K562 (cell line): ENCODE measurements at regions not wholly inside any gene's neighbourhood (a gene's known extent, or its start where the extent isn't known, plus 50 kb on each side); places are given as distances from the start of the nearest gene placed in this dataset.

Experiments used
- ARID3A ChIP-seq: IDR thresholded peaks from 2 replicates; pipeline ENCODE4 v1.6.1; 2012; ENCODE audit warnings: low read depth, low read length, improper control_type of control experiment, borderline replicate concordance
- BHLHE40 ChIP-seq: IDR thresholded peaks from 2 replicates; pipeline ENCODE4 v1.6.1; 2011; ENCODE audit warnings: low read length, improper control_type of control experiment
- E2F1 ChIP-seq: sonication (generic); formaldehyde crosslinking; IDR thresholded peaks from 2 replicates; pipeline ENCODE4 v1.8.1; 2023; ENCODE audit warnings: mild to moderate bottlenecking, missing genetic modification reagents, moderate library complexity
- FOSL1 ChIP-seq: fragments of 200-800 bp; sonication (Bioruptor generic); conservative IDR thresholded peaks from 2 replicates; pipeline ENCODE4 v1.6.1; 2016; ENCODE audit warnings: missing genetic modification characterization, missing compliant biosample characterization
- GABPA ChIP-seq: fragments of 200-800 bp; sonication (Bioruptor generic); conservative IDR thresholded peaks from 2 replicates; pipeline ENCODE4 v1.6.1; 2016; ENCODE audit warnings: low read depth, missing genetic modification characterization, missing compliant biosample characterization
- HDAC2 ChIP-seq: fragments of 450-650 bp; IDR thresholded peaks from 2 replicates; pipeline ENCODE4 v1.6.1; 2016; ENCODE audit warnings: mild to moderate bottlenecking
- HMGXB4 ChIP-seq: sonication (generic); formaldehyde crosslinking; IDR thresholded peaks from 2 replicates; pipeline ENCODE4 v1.8.1; 2023; ENCODE audit warnings: mild to moderate bottlenecking, missing genetic modification reagents
- LEF1 ChIP-seq: fragments of 450-650 bp; IDR thresholded peaks from 2 replicates; pipeline ENCODE4 v1.6.1; 2016; ENCODE audit warnings: mild to moderate bottlenecking
- NFATC3 ChIP-seq: fragments of 450-650 bp; IDR thresholded peaks from 2 replicates; pipeline ENCODE4 v1.6.1; 2017; ENCODE audit warnings: mild to moderate bottlenecking
- OTX1 ChIP-seq: fragments of 450-650 bp; formaldehyde crosslinking; IDR thresholded peaks from 2 replicates; pipeline ENCODE4 v1.4.0; 2022; ENCODE audit warnings: mild to moderate bottlenecking
- RAD51 ChIP-seq: fragments of 450-650 bp; IDR thresholded peaks from 2 replicates; pipeline ENCODE4 v1.7.1; 2016; ENCODE audit warnings: low read depth, mild to moderate bottlenecking, borderline replicate concordance
- SNRNP70 ChIP-seq: fragments of 200-400 bp; formaldehyde crosslinking; optimal IDR thresholded peaks from 2 replicates; pipeline ENCODE3; 2017; ENCODE audit warnings: low read depth, low read length
- TAF7 ChIP-seq: fragments of 450-650 bp; IDR thresholded peaks from 2 replicates; pipeline ENCODE4 v1.6.1; 2016; ENCODE audit warnings: missing genetic modification characterization, missing compliant biosample characterization
- TARDBP ChIP-seq: fragments of 450-650 bp; IDR thresholded peaks from 2 replicates; pipeline ENCODE4 v1.6.1; 2016
- THRB ChIP-seq: fragments of 450-650 bp; formaldehyde crosslinking; conservative IDR thresholded peaks from 2 replicates; pipeline ENCODE4 v1.4.0; 2022; ENCODE audit warnings: mild to moderate bottlenecking, missing genetic modification characterization
- ZBTB43 ChIP-seq: sonication (generic); formaldehyde crosslinking; IDR thresholded peaks from 2 replicates; pipeline ENCODE4 v1.8.0; 2023; ENCODE audit warnings: mild to moderate bottlenecking, missing genetic modification reagents
- ZNF12 ChIP-seq: sonication (generic); formaldehyde crosslinking; IDR thresholded peaks from 2 replicates; pipeline ENCODE4 v1.4.0; 2020; ENCODE audit warnings: mild to moderate bottlenecking, missing genetic modification reagents
- ZNF253 ChIP-seq: fragments of 250-450 bp; sonication (Bioruptor Pico); conservative IDR thresholded peaks from 2 replicates; pipeline ENCODE4 v1.6.1; 2021; ENCODE audit warnings: mild to moderate bottlenecking

- TF ChIP-seq ZBTB43 (CRISPR knock-in tag) (no peak), ZNF12 (CRISPR knock-in tag) (no peak), THRB (no peak), SNRNP70 (no peak), E2F1 (CRISPR knock-in tag) (peak; percentile 46; the same call in 1 of the 2 replicates), NFATC3 (0 out of 2 replicates have a peak, but pooled peaks have one; percentile 52), TARDBP (no peak; the same call in 1 of the 2 replicates), OTX1 (0 out of 2 replicates have a peak, but pooled peaks have one; percentile 3), ARID3A (0 out of 2 replicates have a peak, but pooled peaks have one; percentile 58), FOSL1 (tag) (peak; percentile 99), LEF1 (peak; percentile 83), HMGXB4 (no peak), RAD51 (peak; percentile 42; the same call in 1 of the 2 replicates), ZNF253 (CRISPR knock-in tag) (no peak), HDAC2 (peak; percentile 93; the same call in 1 of the 2 replicates), GABPA (tag) (peak; percentile 57), BHLHE40 (peak; percentile 87), TAF7 (tag) (no peak)
Observed at GRCh38 chr17:33871720-33872540, 383.2 kb upstream of the CCL2 start (continued).
